ENCODE measurements at regions not wholly inside any gene's neighbourhood (a gene's known extent, or its start where the extent isn't known, plus 50 kb on each side); places are given as distances from the start of the nearest gene placed in this dataset.
A peak's percentile ranks its signal among the peaks of the same experiment; 100 is the strongest.

GRCh38 chr1:30330644-30331043 is 392.7 kb downstream of the MATN1 start:
- Histone ChIP-seq H3K4me3 (no peak overlapping the region), H3K27ac (no peak overlapping the region), H3K4me1 (no peaks in the 10 kb centered on the region), H2AFZ (replicated peaks) (no peak overlapping the region), H3K9me3 (ENCODE audit: low read depth) (no peaks in the 10 kb centered on the region), H3K9ac (no peak overlapping the region), H3K79me2 (ENCODE audit: low read depth) (no peaks in the 10 kb centered on the region), H4K20me1 (ENCODE audit: low read depth) (no peaks in the 10 kb centered on the region), H3K27me3 (no peaks in the 10 kb centered on the region), H3F3A (ENCODE audit: low read depth) (no peaks in the 10 kb centered on the region), H3K4me2 (no peak overlapping the region), H3K36me3 (no peaks in the 10 kb centered on the region)
- H3K4me3 Mint-ChIP-seq = no peak overlapping the region
- no peaks in the 10 kb centered on the region for H3K9me3 Mint-ChIP-seq
- no peak for DNase-seq (ENCODE audit: low spot score)
- H3K4me1 Mint-ChIP-seq = peaks cover 2% of the 10 kb centered on the region
- H3K27ac Mint-ChIP-seq = no peak overlapping the region
- no peak for TF ChIP-seq EZH2phosphoT487 (IDR thresholded peaks at IDR 0.05)
- no peak for TF ChIP-seq CTCF (IDR thresholded peaks at IDR 0.05)
- TF ChIP-seq EZH2 (IDR thresholded peaks at IDR 0.05) = no peak
- H3K27me3 Mint-ChIP-seq (ENCODE audit: insufficient read depth, low read depth) = peaks cover 9% of the 10 kb centered on the region
- H3K36me3 Mint-ChIP-seq = no peaks in the 10 kb centered on the region

DNA sequence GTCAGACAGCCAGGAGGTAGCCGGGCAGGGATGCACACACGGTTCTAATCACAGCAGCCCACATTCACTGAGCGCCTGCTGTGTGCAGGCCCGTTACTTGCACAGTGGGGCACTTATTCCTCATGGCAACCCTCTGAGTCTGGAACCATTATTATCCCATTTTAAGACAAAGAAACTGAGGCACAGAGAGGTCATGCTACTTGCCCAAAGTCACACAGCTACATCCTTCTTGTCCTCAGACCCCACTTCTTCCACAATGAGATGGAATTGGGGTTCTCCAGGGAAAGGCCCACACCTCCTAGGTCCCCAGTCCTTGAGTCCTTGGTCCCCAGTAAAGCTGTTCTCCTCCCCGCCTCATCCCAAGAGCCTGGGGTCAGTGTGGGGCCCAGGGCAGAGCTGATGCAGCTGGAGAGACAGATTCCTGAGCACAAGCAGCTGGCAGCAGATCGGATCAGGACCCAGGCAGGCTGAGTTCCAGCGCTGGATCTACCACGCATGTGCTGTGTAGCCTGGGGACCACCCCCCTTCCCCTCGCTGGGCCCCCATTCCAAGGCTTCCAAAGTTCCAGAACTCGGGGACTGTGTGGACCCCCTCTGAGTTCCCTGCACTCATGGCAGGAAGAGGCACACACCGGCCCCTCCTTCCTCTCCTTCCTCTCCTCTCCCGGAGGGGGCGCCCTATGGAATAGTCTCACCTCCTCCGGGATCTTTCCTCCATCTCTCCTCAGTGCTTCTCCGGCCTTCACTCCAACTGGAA is 393.4 kb downstream of the MATN1 start:
- Histone ChIP-seq H3K27ac (no peak overlapping the region), H3K4me1 (no peaks in the 10 kb centered on the region), H3K9ac (no peak overlapping the region), H3K27me3 (no peaks in the 10 kb centered on the region), H3K4me3 (no peak overlapping the region), H2AFZ (replicated peaks) (no peak overlapping the region), H3K9me3 (ENCODE audit: low read depth) (no peaks in the 10 kb centered on the region), H3F3A (ENCODE audit: low read depth) (no peaks in the 10 kb centered on the region), H4K20me1 (ENCODE audit: low read depth) (no peaks in the 10 kb centered on the region), H3K4me2 (no peak overlapping the region), H3K79me2 (ENCODE audit: low read depth) (no peaks in the 10 kb centered on the region), H3K36me3 (no peaks in the 10 kb centered on the region)
- no peak for TF ChIP-seq EZH2phosphoT487 (IDR thresholded peaks at IDR 0.05)
- peak; percentile 28 for TF ChIP-seq CTCF (IDR thresholded peaks at IDR 0.05)
- Mint-ChIP-seq H3K27me3 (ENCODE audit: insufficient read depth, low read depth) (peaks cover 5% of the 10 kb centered on the region), H3K36me3 (no peaks in the 10 kb centered on the region), H3K27ac (peak overlapping the region; percentile 37), H3K4me1 (peaks cover 3% of the 10 kb centered on the region), H3K4me3 (no peak overlapping the region), H3K9me3 (no peaks in the 10 kb centered on the region)
- no peak for DNase-seq (ENCODE audit: low spot score)

- no peaks in the 10 kb centered on the region for H3K9me3 Mint-ChIP-seq
- Histone ChIP-seq H4K20me1 (ENCODE audit: low read depth) (no peaks in the 10 kb centered on the region), H3K79me2 (ENCODE audit: low read depth) (no peaks in the 10 kb centered on the region), H2AFZ (replicated peaks) (no peak overlapping the region), H3K4me3 (no peak overlapping the region), H3K27me3 (no peaks in the 10 kb centered on the region), H3K9me3 (ENCODE audit: low read depth) (no peaks in the 10 kb centered on the region), H3K4me1 (no peaks in the 10 kb centered on the region), H3K27ac (no peak overlapping the region), H3K9ac (no peak overlapping the region), H3F3A (ENCODE audit: low read depth) (no peaks in the 10 kb centered on the region), H3K4me2 (no peak overlapping the region), H3K36me3 (no peaks in the 10 kb centered on the region)
- H3K4me3 Mint-ChIP-seq = no peak overlapping the region
- no peak overlapping the region for H3K27ac Mint-ChIP-seq
- DNase-seq (ENCODE audit: low spot score) = no peak
- no peaks in the 10 kb centered on the region for H3K36me3 Mint-ChIP-seq
- H3K4me1 Mint-ChIP-seq = peaks cover 4% of the 10 kb centered on the region
- peaks cover 5% of the 10 kb centered on the region for H3K27me3 Mint-ChIP-seq (ENCODE audit: insufficient read depth, low read depth)
- TF ChIP-seq CTCF (IDR thresholded peaks at IDR 0.05) (no peak), EZH2 (IDR thresholded peaks at IDR 0.05) (no peak), EZH2phosphoT487 (IDR thresholded peaks at IDR 0.05) (no peak)
Measured at GRCh38 chr1:30329263-30329753, 394.1 kb downstream of the MATN1 start.

All from neural progenitor cell (in vitro differentiated cells).